ENCODE measurements at regions not wholly inside any gene's neighbourhood (a gene's known extent, or its start where the extent isn't known, plus 50 kb on each side); places are given as distances from the start of the nearest gene placed in this dataset.

GRCh38 chr7:131787101-131787500, 230.7 kb upstream of the PODXL start:
- TF ChIP-seq CTCF (IDR thresholded peaks at IDR 0.05; ENCODE audit: extremely low read depth, missing control alignments), result no peak
- DNase-seq (ENCODE audit: low spot score), result no peak

- DNase-seq (ENCODE audit: low spot score), result no peak
- no peak for TF ChIP-seq CTCF (IDR thresholded peaks at IDR 0.05; ENCODE audit: extremely low read depth, missing control alignments)
Measured at GRCh38 chr7:131786204-131786603, 229.8 kb upstream of the PODXL start.

- DNase-seq (ENCODE audit: low spot score), result no peak
- TF ChIP-seq CTCF (IDR thresholded peaks at IDR 0.05; ENCODE audit: extremely low read depth, missing control alignments), result no peak
Measured at GRCh38 chr7:131778601-131779000, 222.2 kb upstream of the PODXL start.

GRCh38 chr7:131774419-131775220, 218.2 kb upstream of the PODXL start:
- no peak for TF ChIP-seq CTCF (IDR thresholded peaks at IDR 0.05; ENCODE audit: extremely low read depth, missing control alignments)
- no peak for DNase-seq (ENCODE audit: low spot score)

GRCh38 chr7:131773413-131773812, 217.0 kb upstream of the PODXL start:
- DNase-seq (ENCODE audit: low spot score), result no peak
- no peak for TF ChIP-seq CTCF (IDR thresholded peaks at IDR 0.05; ENCODE audit: extremely low read depth, missing control alignments)

GRCh38 chr7:131769241-131769640, 212.8 kb upstream of the PODXL start:
- no peak for TF ChIP-seq CTCF (IDR thresholded peaks at IDR 0.05; ENCODE audit: extremely low read depth, missing control alignments)
- DNase-seq (ENCODE audit: low spot score), result no peak

- no peak for TF ChIP-seq CTCF (IDR thresholded peaks at IDR 0.05; ENCODE audit: extremely low read depth, missing control alignments)
- no peak for DNase-seq (ENCODE audit: low spot score)
Measured at GRCh38 chr7:131767591-131767990, 211.2 kb upstream of the PODXL start.
